ENCODE measurements at regions not wholly inside any gene's neighbourhood (a gene's known extent, or its start where the extent isn't known, plus 50 kb on each side); places are given as distances from the start of the nearest gene placed in this dataset.

DNA sequence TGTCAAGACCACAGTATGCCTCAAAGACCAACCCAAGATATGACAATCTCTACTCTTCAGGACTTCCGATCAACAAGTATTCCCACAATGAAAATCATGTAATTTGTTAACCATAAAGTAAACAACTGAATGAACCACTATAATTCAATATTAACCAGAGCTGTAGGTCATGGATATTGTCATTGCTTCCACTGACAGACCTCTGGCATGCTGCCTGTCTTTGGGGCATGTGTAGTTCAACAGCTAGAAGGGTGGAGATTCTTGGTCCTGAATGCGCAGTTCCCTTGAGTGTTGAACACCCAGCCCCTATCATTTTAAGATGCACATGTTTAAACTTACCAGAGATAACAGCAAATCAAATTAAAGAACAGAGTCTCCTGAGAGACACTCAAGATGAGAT is 283.0 kb downstream of the CEMIP2 start:
- H3K27me3 Mint-ChIP-seq: peaks cover 24% of the 10 kb centered on the region
- no peak for ATAC-seq (ENCODE audit: low read depth)
- POLR2A ChIA-PET: no interaction called here

DNA sequence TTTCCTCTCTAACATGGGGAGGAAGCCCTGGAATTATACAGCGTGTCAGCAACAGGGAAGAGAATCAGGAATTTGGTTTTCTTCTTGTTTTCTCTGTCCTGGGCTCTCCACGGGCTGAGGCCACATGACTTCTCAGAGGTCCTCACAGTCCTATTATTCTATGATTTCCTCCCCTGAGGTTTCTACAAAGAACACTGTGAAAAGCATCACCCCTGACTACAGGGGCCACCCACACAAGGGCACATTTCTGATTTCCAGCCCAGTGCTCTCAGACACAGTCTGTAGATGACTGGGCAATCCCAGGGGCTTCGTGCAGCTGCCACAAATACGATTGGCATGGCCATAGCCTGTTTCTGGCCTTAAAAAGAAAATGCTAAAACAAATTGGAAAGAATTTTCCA is 284.9 kb downstream of the CEMIP2 start:
- no peaks in the 10 kb centered on the region for H3K36me3 Mint-ChIP-seq (ENCODE audit: low read depth)
- no peaks in the 10 kb centered on the region for H3K9me3 Mint-ChIP-seq
- peaks cover 18% of the 10 kb centered on the region for H3K27me3 Mint-ChIP-seq
- DNase-seq: no peak
- no peaks in the 10 kb centered on the region for H3K4me1 Mint-ChIP-seq
- ChIA-PET CTCF (no interaction called here), POLR2A (no interaction called here)
- peak; percentile 21 for ATAC-seq (ENCODE audit: low read depth)
- no peak overlapping the region for H3K27ac Mint-ChIP-seq
- TF ChIP-seq, protein P1, sequence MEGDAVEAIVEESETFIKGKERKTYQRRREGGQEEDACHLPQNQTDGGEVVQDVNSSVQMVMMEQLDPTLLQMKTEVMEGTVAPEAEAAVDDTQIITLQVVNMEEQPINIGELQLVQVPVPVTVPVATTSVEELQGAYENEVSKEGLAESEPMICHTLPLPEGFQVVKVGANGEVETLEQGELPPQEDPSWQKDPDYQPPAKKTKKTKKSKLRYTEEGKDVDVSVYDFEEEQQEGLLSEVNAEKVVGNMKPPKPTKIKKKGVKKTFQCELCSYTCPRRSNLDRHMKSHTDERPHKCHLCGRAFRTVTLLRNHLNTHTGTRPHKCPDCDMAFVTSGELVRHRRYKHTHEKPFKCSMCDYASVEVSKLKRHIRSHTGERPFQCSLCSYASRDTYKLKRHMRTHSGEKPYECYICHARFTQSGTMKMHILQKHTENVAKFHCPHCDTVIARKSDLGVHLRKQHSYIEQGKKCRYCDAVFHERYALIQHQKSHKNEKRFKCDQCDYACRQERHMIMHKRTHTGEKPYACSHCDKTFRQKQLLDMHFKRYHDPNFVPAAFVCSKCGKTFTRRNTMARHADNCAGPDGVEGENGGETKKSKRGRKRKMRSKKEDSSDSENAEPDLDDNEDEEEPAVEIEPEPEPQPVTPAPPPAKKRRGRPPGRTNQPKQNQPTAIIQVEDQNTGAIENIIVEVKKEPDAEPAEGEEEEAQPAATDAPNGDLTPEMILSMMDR (IDR thresholded peaks at IDR 0.05): no peak
- no peak overlapping the region for H3K4me3 Mint-ChIP-seq
- intact Hi-C loops (cut with micrococcal nuclease): no loop called here

More for the DNA sequence above, 283.0 kb downstream of the CEMIP2 start:
- TF ChIP-seq, protein P1 (IDR thresholded peaks at IDR 0.05): no peak
- Mint-ChIP-seq H3K36me3 (ENCODE audit: low read depth) (no peaks in the 10 kb centered on the region), H3K4me1 (no peaks in the 10 kb centered on the region), H3K4me3 (no peak overlapping the region), H3K27ac (no peak overlapping the region), H3K9me3 (no peaks in the 10 kb centered on the region)
- CTCF ChIA-PET: no interaction called here
- intact Hi-C loops (cut with micrococcal nuclease): no loop called here
- no peak for DNase-seq

DNA sequence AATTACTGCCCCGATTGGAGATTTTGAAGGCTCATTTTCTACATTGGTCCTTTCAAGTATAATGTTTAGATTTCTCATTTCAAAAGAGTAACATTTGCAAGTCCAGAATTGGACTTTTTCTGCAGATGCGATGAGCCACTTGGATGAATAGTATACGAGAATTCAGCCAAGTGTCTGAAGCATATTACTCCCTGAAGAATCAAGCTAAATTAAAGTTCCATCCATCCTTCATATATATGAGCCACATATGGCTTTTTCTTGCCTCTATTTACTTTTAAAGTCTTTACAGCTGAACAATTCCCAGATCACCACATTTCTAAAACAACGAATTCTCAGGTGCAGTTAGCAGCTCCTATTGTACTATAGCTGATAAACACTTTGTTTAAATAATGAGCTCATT is 288.7 kb downstream of the CEMIP2 start:
- DNase-seq (no peak), ATAC-seq (ENCODE audit: low read depth) (no peak)
- H3K4me3 Mint-ChIP-seq: no peak overlapping the region
- intact Hi-C loops (cut with micrococcal nuclease): no loop called here
- ChIA-PET POLR2A (no interaction called here), CTCF (no interaction called here)
- H3K9me3 Mint-ChIP-seq: no peaks in the 10 kb centered on the region
- no peaks in the 10 kb centered on the region for H3K4me1 Mint-ChIP-seq
- H3K27me3 Mint-ChIP-seq: peaks cover 8% of the 10 kb centered on the region
- no peak overlapping the region for H3K27ac Mint-ChIP-seq
- TF ChIP-seq, protein P1 (IDR thresholded peaks at IDR 0.05): no peak
- no peaks in the 10 kb centered on the region for H3K36me3 Mint-ChIP-seq (ENCODE audit: low read depth)

DNA sequence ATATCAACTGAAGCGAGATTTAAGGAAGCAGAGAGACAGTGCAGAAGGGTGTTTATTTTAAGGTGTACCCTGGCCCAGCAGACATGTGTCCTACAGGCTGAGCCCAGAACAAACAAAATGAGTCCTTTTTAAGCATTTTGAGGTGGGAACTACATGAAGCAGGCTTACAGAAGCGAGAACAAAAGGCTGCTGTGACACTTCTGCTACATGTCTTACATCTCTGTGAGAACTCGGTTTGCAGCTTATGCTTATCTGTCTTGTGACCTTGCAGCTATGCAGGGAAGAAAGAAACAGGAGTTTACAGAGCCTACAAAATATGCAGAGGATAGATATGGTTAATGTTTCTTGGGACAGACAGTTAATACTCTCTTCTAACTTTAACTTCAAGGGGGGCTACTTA is 295.9 kb downstream of the CEMIP2 start:
- DNase-seq (no peak), ATAC-seq (ENCODE audit: low read depth) (no peak)
- Mint-ChIP-seq H3K27ac (no peak overlapping the region), H3K9me3 (peaks cover 3% of the 10 kb centered on the region), H3K4me3 (no peak overlapping the region), H3K27me3 (peaks cover 24% of the 10 kb centered on the region), H3K36me3 (ENCODE audit: low read depth) (no peaks in the 10 kb centered on the region), H3K4me1 (no peaks in the 10 kb centered on the region)
- TF ChIP-seq, protein P1 (IDR thresholded peaks at IDR 0.05): no peak
- CTCF ChIA-PET: no interaction called here
- intact Hi-C loops (cut with micrococcal nuclease): no loop called here
- POLR2A ChIA-PET: no interaction called here

DNA sequence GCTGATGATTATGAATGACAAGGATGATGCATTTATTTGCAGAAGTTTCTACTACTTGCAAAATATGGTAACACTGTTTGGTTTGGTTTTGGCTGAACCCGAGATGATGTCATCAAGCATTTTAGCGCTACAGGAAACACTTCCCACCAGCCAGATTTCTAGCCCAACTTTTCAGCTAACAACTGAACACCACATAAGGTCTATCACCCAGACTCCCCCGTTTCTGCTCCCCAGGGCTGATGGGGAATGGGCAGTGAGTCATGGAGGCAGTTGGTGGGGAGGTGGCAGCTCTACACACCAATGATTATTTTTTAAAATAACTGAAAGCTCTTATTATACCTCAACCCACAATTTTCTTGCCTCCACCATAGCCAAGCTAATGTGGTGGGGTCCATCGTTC is 302.9 kb downstream of the CEMIP2 start:
- no peaks in the 10 kb centered on the region for H3K4me1 Mint-ChIP-seq
- no peak overlapping the region for H3K27ac Mint-ChIP-seq
- DNase-seq (no peak), ATAC-seq (ENCODE audit: low read depth) (no peak)
- no peaks in the 10 kb centered on the region for H3K36me3 Mint-ChIP-seq (ENCODE audit: low read depth)
- ChIA-PET CTCF (no interaction called here), POLR2A (no interaction called here)
- intact Hi-C loops (cut with micrococcal nuclease): no loop called here
- H3K27me3 Mint-ChIP-seq: no peaks in the 10 kb centered on the region
- TF ChIP-seq, protein P1 (IDR thresholded peaks at IDR 0.05): no peak
- H3K9me3 Mint-ChIP-seq: no peaks in the 10 kb centered on the region
- no peak overlapping the region for H3K4me3 Mint-ChIP-seq
